ENCODE measurements at regions not wholly inside any gene's neighbourhood (a gene's known extent, or its start where the extent isn't known, plus 50 kb on each side); places are given as distances from the start of the nearest gene placed in this dataset.

DNA sequence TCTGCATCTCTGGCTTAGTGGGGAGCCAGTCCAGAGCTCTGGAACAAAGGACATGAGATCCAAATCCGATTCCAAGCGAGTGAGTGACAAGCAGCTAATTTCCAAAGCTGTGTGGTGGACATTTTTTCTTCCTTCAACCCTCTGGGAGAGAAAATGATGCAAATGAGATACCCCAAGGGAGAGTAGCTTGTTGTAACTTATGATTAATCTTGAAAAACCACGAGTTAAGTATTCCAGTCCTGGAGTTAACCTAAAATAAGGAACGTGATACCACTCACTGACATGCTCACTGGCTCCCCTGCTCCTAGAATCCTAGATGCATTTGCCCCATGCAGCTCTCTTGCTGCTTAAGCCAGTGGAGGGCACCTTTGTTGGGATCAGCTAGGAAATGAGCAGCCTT lies 116.0 kb upstream of the HABP2 start:
- Histone ChIP-seq H3K4me3 (no peak overlapping the region), H3K9me3 (no peaks in the 10 kb centered on the region), H3K36me3 (no peaks in the 10 kb centered on the region), H3K27me3 (no peaks in the 10 kb centered on the region), H3K4me1 (no peaks in the 10 kb centered on the region), H3K27ac (replicated peaks in 1 of 4) (no peak overlapping the region)
- intact Hi-C loops (cut with DNase I) = no loop called here
- DNase-seq (ENCODE audit: extremely low spot score) = no peak
- TF ChIP-seq EP300 (IDR thresholded peaks at IDR 0.05) (no peak), POLR2A (IDR thresholded peaks at IDR 0.05; ENCODE audit: low read depth) (no peak), POLR2AphosphoS5 (IDR thresholded peaks at IDR 0.05) (no peak)
- TF ChIP-seq, protein P1, sequence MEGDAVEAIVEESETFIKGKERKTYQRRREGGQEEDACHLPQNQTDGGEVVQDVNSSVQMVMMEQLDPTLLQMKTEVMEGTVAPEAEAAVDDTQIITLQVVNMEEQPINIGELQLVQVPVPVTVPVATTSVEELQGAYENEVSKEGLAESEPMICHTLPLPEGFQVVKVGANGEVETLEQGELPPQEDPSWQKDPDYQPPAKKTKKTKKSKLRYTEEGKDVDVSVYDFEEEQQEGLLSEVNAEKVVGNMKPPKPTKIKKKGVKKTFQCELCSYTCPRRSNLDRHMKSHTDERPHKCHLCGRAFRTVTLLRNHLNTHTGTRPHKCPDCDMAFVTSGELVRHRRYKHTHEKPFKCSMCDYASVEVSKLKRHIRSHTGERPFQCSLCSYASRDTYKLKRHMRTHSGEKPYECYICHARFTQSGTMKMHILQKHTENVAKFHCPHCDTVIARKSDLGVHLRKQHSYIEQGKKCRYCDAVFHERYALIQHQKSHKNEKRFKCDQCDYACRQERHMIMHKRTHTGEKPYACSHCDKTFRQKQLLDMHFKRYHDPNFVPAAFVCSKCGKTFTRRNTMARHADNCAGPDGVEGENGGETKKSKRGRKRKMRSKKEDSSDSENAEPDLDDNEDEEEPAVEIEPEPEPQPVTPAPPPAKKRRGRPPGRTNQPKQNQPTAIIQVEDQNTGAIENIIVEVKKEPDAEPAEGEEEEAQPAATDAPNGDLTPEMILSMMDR (IDR thresholded peaks at IDR 0.05) = no peak
- WGBS = 67% methylated on average over 4 of the region's 4 CpGs

DNA sequence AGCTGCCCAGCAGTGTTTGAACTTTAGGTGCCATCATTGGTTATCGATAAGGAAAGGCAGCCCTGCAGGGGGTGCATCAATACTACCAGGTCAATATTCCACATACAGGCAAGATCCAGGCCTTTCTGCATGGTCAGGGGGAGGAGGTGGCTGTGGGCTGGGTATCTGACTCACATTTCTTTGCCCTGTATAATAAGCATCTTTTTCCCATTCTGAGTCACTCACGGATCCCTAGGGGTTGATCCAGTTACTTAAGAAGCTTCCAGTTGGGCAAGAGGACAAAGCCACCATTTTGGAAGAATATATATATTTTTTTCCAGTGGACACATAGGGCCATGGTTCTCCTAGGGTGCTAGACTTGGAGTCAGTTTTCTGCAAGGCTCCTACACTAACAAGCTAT lies 114.2 kb upstream of the HABP2 start:
- 77% methylated on average over 2 of the region's 2 CpGs for whole genome bisulfite sequencing

GRCh38 chr10:113441220-113441619 lies 111.6 kb upstream of the HABP2 start:
- no peak overlapping the region for H3K27ac ChIP-seq (replicated peaks in 1 of 4)
- no peak overlapping the region for H3K4me3 ChIP-seq
- intact Hi-C loops (cut with DNase I) = loop anchor here (5.0 kb wide), 1 partner anchor 81 kb away; no protein-coding TSS in a partner anchor
- no peak for DNase-seq (ENCODE audit: extremely low spot score)
- H3K27me3 ChIP-seq = no peaks in the 10 kb centered on the region
- TF ChIP-seq, protein P1 (IDR thresholded peaks at IDR 0.05) = peak in 2 of 3 experiments; percentile 9 to 27
- TF ChIP-seq POLR2A (IDR thresholded peaks at IDR 0.05; ENCODE audit: low read depth) = no peak
- no peaks in the 10 kb centered on the region for H3K9me3 ChIP-seq
- H3K36me3 ChIP-seq = no peaks in the 10 kb centered on the region
- no peaks in the 10 kb centered on the region for H3K4me1 ChIP-seq
- 81% methylated on average over 6 of the region's 6 CpGs for WGBS

More for the DNA sequence above, 114.2 kb upstream of the HABP2 start:
- Histone ChIP-seq H3K4me3 (no peak overlapping the region), H3K36me3 (no peaks in the 10 kb centered on the region), H3K27me3 (no peaks in the 10 kb centered on the region), H3K4me1 (no peaks in the 10 kb centered on the region), H3K9me3 (no peaks in the 10 kb centered on the region), H3K27ac (replicated peaks in 1 of 4) (no peak overlapping the region)
- intact Hi-C loops (cut with DNase I) = no loop called here
- TF ChIP-seq, protein P1 (IDR thresholded peaks at IDR 0.05) = no peak
- TF ChIP-seq POLR2AphosphoS5 (IDR thresholded peaks at IDR 0.05) (no peak), EP300 (IDR thresholded peaks at IDR 0.05) (no peak), POLR2A (IDR thresholded peaks at IDR 0.05; ENCODE audit: low read depth) (no peak)
- DNase-seq (ENCODE audit: extremely low spot score) = no peak

DNA sequence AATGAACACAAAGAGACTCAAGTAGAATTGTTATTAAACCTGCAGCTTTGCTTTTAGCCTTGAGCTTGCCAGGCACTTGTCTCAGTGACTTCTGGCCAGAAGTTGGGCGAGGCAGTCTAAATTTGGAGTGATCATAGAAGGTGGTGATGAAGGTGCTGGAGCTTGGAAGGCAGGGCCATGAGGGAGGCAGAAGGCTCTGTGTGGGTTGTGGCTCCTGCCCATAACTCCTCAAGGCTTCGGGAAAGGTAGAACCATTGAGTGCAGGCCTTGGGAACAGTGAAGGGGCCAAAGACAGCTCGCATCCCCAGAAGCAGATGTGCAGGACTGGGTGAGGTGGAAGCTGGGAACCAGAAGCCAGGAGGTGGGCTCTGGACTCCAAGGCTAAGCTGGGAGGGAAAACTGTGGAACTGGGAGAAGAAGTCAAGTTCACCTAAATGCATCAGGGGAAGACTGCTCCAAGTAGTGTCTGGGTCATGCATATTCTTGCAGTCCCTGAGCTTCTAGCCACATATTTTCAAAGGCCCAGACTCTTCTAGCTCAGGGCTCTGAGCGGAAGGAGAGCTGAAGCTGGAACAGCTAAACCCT lies 111.1 kb upstream of the HABP2 start:
- TF ChIP-seq, protein P1 (IDR thresholded peaks at IDR 0.05) = no peak
- TF ChIP-seq EP300 (IDR thresholded peaks at IDR 0.05) = no peak
- no peak for TF ChIP-seq POLR2A (IDR thresholded peaks at IDR 0.05; ENCODE audit: low read depth)
- TF ChIP-seq POLR2AphosphoS5 (IDR thresholded peaks at IDR 0.05) = no peak
- no peak for DNase-seq (ENCODE audit: extremely low spot score)
- Histone ChIP-seq H3K27me3 (no peaks in the 10 kb centered on the region), H3K36me3 (no peaks in the 10 kb centered on the region), H3K27ac (replicated peaks in 1 of 4) (no peak overlapping the region), H3K9me3 (no peaks in the 10 kb centered on the region), H3K4me1 (no peaks in the 10 kb centered on the region), H3K4me3 (no peak overlapping the region)
- intact Hi-C loops (cut with DNase I) = loop anchor here (5.0 kb wide), 1 partner anchor 81 kb away; no protein-coding TSS in a partner anchor
- WGBS = 94% methylated on average over 4 of the region's 4 CpGs

GRCh38 chr10:113442336-113442735 lies 110.5 kb upstream of the HABP2 start:
- intact Hi-C loops (cut with DNase I) = loop anchor here (5.0 kb wide), 1 partner anchor 80 kb away; no protein-coding TSS in a partner anchor
- Histone ChIP-seq H3K4me3 (no peak overlapping the region), H3K36me3 (no peaks in the 10 kb centered on the region), H3K27me3 (no peaks in the 10 kb centered on the region), H3K4me1 (no peaks in the 10 kb centered on the region), H3K9me3 (no peaks in the 10 kb centered on the region), H3K27ac (replicated peaks in 1 of 4) (no peak overlapping the region)
- 76% methylated on average over 2 of the region's 2 CpGs for WGBS
- TF ChIP-seq POLR2A (IDR thresholded peaks at IDR 0.05; ENCODE audit: low read depth) = no peak
- TF ChIP-seq EP300 (IDR thresholded peaks at IDR 0.05) = no peak
- TF ChIP-seq, protein P1 (IDR thresholded peaks at IDR 0.05) = no peak
- TF ChIP-seq POLR2AphosphoS5 (IDR thresholded peaks at IDR 0.05) = no peak
- no peak for DNase-seq (ENCODE audit: extremely low spot score)

Measured in esophagus muscularis mucosa (tissue), 4 donors.